LoVo (cell line): ENCODE measurements at regions not wholly inside any gene's neighbourhood (a gene's known extent, or its start where the extent isn't known, plus 50 kb on each side); places are given as distances from the start of the nearest gene placed in this dataset.

Source experiments
- DNase-seq: peaks from one replicate; pipeline ENCODE4 v3.0.0-alpha.2; 2016; ENCODE audit warnings: low spot score

DNA sequence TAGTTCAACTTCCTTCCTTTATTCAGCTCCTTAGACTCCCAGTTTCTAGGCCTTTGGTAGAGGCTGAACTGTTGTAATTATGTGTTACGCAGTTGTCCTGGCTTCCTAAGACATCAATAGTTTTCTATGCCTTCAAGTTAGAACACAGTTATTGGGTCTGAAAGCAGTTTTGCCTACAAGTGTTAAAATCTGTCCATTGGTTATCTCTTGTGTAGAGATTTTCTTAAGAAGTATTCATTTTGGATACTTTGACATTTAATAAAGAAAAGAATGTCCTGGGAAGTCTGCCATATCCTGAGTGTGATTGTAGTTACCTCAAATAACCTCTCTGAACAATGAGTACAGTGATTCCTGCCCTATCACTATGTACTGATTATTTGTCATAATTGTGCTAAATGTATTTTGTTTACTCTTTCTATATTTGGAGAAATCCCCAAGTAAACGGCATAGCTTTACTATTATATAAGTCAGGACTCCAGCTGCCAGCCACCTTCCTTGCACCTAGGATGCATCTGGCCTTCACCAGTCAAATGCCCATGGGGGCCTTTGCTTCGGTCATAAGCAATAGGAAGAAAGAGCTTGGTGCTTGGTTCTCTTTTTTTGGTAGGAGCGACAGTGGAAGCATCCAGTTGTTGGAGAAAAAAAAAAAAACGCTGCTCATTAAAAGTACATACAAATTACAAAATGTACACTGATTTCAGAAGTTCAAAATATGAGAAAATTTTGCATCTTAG lies 449.5 kb upstream of the PKDCC start:
- DNase-seq: no peak

DNA sequence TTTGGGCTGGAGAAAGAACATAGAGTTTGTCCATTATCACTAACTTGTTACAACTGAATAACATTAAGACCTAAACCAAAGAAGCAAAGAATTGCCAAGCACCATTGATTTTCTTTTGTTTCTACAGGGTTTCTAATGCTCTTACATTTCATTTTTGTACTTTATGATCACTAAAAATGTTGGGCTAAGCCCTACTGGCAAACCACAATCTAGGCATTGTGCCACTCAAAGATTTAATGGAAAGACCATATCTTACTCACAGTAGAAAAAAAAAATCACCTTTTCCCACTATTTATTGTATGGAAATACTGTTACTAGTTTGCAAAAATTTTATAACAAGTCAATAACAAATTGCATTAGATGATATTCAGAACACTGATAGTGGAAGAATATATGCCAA lies 447.4 kb upstream of the PKDCC start:
- no peak for DNase-seq

DNA sequence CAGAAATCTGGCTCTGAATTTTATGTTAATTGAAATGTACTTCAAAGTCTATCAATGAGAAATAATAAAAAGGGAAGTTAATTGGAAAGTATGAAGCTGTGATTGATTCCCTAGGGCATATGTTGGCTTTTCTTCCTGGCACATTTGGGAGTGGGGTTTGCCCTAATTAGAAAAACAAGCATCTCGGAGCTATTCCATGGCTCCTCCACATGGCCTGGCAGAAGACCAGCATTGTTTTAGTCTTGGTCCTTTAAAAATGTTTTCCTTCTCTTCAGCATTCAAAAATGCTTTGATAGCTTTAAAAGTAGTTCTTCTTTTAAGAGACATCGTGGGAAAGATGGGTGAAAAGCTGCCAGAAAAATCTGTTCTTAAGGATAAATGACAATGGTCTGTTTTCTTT lies 445.5 kb upstream of the PKDCC start:
- DNase-seq: no peak

DNA sequence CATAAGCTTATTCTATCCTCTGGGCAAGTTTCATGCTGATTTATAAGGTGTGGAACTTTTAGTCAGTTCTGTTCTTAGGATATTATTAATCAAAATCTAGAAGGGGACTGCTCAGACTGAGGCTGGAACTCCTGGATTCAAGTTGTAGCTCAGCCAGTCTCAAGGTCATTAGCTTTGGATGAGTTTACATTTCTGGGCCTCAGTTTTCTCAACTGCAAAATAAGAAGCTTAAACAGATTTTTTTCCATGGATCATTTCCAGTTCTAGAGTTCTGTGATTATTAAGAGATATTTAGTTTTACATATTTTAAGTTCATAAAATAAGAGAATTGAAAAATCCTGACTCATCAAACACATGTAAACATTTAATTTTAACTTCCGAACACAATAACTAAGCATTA lies 442.5 kb upstream of the PKDCC start:
- DNase-seq: no peak

DNA sequence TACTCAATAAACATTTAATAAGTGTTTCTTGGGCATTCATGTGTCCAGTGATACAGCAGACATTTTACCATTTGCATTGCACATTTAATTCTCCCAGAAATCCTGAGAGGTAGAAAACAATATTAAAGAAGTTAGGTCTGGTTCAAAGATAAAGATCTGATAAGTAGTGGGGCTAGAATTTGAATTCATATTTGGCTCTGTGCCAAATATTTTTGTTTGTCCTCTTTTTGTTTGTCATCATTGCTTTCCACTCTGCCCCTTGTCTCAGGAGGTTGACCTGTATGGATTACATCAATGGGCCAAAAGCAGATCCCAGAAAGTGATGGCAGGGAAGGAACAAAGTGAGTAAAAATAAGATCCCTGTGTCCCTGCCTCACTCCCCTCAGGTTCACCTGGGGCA lies 441.9 kb upstream of the PKDCC start:
- no peak for DNase-seq

DNA sequence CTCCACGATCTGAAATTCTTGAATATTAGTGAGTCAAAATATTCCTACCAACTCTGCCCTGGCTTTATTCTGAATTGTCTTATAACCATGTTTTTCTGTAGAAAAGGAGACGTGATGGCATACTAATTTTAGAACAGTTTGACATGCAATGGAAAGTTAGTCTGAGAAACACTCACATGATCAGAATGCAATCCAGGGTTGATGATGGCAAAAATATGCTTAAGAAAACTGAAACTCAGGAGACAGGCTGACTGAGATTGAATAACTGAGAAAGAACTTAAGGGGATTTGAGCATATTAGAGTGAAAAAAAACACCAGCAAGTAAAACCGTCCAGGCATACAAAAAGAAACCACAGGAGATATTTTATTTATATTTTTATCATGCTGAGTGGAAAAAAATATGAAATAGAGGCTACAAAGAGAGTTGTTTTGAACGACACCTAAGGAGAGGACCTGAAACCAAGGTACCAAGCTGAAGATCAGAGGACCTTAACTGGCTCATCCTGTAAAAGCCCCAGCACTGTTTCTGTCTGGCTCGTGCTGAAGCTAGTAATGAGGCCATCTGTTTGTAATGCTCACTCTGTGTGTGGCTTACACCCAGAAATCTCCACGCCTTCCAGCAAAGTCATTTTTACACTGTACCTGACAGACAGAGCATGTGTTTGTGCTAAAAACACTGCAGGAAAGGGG lies 437.2 kb upstream of the PKDCC start:
- no peak for DNase-seq

DNA sequence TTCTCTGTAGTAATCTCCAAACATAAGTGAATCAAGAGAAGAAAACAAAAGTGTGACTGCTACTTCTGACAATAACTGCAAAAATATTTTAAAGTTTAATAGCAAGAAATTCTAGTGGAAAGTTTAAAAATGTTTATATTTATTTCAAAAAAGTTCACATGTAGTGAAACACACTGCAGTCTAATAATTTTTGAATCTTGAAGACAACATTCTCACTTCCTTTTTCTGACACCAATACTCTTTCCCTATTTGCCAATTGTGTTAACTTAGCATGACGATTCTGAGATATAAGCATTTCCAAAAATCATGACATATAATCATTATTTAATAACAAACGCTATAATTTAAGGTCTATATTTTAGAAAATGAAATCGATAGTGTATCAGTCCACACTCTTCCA lies 429.1 kb upstream of the PKDCC start:
- DNase-seq: no peak

DNA sequence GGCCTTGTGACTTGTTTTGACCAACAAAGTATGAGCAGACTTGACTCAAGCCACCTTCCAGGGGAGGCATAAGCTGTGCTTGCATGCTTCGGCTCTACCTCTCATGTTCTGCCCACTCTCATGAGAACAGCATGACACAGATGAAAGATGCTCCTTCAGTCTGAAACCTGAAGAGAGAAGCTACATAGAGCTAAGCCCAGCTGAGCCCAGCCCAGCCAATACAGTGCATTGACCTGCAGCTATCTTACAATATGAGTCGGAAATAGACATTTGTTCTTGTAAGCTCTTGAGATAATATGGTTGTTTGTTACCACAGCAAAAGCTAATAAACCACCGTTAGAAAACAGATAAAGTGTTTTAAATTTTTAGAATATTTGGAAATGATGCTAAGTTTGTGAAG lies 426.7 kb upstream of the PKDCC start:
- DNase-seq: no peak

DNA sequence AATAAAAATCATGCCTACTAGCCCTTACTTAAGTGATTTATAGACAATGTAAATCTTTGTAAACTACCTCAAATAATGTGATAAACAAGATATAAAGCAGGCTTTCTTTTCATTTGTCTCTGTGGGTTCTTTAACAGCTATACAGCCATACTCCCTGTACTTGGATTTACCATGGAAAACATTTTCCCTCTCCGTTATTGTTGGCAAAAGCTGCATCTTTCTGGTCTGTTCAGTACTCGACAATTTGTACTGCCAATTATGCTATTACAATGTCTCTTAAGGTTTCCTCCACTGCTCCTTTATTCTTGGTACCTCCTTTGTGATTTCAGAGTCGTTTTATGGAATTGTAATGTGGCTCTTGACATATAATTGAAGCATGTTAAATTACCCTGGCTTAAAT lies 426.3 kb upstream of the PKDCC start:
- no peak for DNase-seq

DNA sequence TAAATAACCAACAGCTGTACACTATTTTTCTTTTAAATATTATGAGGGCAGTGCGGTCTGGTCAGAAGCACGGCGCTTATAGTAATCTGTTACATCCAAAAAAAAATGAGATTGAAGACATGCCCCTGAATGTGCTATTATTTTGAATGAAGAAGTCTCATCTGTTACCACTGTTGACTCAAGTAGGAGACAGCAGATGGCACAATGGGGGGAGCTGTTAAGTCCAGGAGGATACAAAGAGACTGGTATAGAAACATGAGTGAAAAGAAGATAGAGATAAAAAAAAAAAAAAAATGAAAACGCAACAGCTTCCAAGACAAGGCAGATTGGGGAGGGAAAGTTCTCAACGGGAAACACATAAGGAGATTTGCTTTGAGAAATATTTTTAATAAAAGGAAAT lies 425.5 kb upstream of the PKDCC start:
- no peak for DNase-seq

DNA sequence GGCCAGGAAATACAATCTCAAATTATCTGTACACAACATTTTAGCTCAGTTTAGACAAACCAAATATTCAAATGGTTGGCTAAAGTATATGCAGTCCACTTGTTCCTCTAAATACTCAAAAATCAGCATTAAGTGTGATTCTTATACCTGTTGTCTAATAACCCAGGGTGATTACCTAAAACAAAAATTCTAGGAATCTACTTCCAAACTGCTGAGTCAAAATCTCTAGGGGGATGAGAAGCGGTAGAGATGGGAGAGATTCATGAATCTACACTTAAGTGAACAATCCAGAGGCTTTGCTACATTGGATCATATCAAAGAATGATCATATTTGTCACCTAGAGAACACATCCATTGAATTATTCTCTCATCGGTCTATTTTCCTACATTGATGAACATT lies 420.9 kb upstream of the PKDCC start:
- DNase-seq: no peak

DNA sequence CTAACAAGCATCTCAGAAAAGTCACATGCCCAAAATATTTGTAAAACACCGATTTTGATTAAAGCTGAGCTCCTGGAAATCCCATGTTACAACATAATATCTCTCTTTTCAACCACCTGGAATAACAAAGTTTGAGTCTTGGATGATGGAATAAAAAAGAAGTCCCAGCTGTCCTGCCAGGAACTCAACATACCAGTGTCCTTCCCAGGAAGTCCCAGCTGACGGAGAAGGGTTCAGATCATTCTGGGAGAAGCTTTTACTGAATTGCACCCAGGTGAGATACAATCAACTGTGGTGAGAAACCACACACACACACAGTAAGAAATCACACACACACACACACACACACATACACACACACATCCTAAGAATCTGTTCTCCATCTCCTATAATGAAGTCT lies 413.1 kb upstream of the PKDCC start:
- DNase-seq: no peak

DNA sequence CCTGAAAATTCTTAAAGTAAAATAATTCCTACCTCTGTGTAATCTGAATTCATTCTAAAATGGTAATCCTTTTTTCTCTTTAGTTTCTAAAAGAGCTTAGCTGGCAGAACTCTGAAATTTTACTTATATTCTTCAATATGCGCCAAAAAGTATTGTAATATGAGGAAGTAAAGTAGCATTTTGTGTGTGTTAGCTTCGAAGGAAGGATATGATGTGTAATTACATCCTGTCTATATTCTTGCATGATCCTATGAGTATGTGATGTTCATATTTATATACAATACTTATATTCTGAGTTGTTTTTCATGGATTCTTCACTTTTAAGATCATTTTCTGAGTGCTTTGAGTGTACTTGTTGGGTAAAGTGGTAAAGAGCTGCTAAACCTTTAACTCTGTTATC lies 402.9 kb upstream of the PKDCC start:
- no peak for DNase-seq

DNA sequence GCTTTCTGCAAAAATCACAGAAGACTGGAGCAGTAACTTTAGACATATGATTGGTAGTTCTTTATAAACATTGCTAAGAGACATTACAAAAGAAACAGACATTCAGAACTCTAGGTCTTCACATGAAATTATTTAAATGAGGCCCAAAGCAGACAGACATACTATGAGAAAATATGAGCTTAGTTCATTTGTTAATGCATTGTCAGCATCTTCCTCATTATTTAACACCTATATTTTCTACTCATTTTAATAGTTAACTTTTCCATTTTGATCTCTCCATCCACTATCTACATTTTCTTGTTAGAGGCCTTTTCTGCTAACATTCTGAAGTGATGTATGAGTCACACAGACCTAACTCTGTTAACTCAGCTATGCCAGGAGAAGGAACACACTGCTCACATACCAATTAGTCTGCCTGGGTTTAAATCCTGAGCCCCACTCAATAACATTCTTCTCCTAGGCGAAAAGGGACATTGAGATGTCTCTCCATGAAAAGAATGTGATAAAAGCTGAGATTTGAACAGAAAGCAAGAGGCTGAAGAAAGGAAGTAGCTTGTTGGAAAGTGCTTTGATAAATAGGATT lies 400.3 kb upstream of the PKDCC start:
- no peak for DNase-seq

DNA sequence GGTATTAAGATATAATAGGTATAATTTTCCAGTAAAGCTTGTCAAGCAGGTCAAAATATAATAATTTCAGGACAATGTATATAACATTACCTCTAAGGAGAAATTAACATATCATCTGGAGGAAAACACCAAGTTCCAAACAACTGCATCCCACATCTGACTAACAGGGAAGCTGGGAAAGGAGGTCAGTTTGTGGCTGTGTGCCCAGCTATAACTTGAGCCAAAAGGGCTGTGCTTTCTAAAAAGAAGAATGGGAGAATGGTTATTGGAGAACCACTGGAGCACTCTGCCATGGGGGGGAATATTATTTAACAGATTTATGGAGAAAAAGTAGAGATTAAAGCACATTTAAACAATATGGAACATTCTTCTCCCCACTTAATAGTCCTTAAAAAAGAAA lies 390.6 kb upstream of the PKDCC start:
- DNase-seq: no peak

DNA sequence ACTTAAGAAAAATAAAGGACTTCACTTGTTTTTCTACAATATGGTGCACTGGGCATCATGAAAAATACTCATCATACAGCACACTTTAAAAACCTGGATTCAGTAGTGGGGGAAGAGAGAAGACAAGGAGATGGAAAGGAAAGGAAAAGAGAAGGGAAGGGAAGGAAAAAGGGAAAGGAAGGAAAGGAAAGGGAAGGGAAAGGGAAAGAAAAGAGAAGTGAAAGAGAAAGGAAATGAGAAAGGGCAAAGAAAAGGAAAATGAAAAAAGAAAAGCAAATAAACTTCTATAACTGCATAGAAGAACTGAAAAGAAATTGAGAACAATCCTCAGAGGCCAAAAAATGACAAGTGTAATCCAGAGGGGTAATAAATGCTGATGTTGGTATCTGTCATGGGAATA lies 388.1 kb upstream of the PKDCC start:
- DNase-seq: no peak

DNA sequence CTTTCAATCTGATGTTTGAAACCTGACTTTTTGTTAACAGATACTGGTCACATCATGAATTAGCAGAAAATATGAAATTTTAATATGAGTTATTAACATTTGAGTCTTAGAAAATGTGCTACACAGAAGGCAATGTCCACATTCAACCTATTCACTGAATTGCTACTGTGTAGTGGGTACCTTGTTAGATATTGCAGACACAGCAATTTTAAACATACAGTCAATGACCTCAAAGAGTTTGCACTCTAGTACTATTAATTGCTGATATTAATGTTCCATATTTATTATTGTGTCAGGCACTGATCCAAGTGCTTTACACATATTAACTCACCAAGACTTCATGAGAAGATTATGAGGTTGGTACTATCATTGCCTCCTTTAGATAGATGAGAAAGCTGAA lies 385.4 kb upstream of the PKDCC start:
- no peak for DNase-seq

DNA sequence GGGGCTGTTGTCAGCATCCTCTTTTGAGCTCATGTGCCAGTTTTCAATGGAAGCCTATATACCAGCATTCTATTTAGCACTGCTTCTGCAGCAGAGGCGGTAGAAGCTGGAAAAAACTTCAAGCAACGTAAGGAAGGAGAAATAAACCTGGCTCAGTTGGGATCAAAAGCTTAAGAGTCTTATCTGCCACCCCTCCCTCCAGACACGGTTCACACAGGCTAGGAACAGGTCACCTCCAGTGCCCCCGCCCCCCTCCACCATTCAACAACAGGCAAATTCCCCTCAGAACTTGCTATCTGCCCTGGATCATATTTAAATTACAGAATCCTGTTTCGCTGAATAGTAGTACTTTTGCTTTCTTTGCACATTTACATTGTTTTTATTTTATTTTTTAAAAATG lies 384.8 kb upstream of the PKDCC start:
- DNase-seq: no peak

DNA sequence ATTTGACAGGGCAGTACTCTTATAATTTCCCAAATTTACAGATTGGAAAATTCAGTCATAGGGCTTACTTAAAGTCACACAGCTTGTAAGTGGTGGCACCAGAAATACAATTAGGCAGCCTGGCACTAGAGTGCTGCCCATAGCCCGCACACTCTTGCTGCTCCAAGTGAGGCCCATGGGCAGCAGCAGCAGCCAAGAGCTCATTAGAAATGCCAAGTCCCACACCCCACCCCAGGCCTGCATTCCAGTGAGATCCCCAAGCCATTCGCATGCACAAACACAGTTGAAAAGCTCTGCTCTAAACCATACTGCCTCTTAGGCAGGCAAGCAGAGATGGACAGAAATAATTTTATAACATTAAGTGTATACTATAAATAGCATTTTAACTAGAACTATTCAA lies 379.3 kb upstream of the PKDCC start:
- no peak for DNase-seq

DNA sequence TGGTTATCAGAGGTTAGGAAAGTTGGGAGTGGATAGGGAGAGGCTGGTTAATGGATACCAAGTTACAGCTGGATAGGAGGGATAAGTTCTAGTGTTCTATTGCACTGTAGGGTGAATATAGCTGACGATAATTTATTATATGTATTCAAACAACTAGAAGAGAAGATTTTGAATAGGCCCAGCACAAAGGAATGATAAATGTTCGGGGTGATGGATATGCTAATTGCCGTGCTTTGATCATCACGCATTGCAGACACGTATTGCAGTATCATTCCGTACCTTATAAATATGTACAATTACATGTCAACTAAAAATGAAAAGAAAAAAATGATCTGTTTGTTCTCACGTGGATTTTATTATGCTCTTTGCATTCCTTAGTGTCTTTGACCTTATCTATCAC lies 369.2 kb upstream of the PKDCC start:
- DNase-seq: no peak

DNA sequence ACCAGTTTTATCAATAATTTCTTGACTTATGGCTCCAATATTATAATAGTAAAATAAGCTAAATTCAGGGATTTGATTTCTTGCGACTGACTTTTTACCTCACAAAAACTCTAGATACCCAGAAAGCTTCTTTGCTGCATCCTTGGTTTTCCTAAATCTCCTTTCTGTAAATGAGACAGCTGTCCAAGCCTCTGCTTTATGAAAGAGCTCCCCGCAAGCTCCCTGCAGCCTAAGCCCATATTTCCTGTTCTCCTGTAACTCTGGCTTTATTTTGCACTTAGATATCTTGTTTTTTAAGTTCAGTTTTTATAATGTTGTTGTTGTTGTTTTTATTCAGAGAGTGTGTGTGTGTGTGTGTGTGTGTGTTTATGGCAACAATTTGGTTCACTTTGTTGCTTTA lies 361.7 kb upstream of the PKDCC start:
- DNase-seq: no peak

DNA sequence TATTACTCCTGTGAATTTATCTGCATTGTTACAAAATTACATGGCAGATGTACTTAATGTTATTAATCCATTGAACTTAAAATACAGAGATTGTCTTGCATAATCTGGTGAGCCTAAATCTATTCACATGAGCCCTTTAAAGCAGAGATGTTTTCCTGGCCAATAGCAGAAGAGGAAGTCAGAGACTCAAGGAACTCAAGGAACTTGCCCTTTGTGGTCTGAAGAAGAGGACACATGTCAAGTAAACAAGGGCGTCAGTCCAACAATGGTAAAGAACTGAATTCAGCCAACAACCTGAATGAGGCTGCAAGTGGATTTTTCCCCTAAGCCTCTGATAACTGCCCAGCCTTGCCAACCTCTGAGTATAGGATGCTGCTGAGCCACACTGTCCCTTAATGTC lies 356.3 kb upstream of the PKDCC start:
- DNase-seq: no peak

DNA sequence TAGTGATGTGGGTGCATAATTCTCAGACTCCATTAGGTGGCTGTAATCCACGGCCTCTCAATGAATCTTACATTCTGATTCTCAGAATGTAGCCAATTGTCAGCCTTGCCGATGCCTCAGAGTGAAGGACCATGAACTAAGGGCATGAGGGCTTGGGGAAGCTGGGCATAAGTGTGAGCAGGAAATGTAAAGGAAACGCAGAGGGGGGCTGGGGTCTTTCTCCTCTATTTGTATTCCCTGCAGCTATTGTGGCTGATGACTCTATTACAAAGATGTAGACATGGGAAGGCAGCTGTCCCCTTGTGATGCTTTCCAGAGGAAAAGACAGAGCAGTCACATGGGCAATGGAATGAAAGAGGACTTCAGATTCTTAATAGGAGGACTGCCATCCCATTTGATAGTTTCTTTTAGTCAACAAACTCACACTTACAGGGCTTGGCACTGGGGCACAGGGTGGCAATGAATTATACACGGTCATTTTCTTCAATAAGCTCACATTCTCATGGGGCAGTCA lies 353.2 kb upstream of the PKDCC start:
- no peak for DNase-seq
